OCI-LY1 (cell line): ENCODE measurements at regions not wholly inside any gene's neighbourhood (a gene's known extent, or its start where the extent isn't known, plus 50 kb on each side); places are given as distances from the start of the nearest gene placed in this dataset.

Source experiments
- H2AFZ ChIP-seq: fragments of 200-600 bp; sonication (generic), shearing (Covaris generic); 2 replicates; pipeline ENCODE4 v1.6.0; 2014; ENCODE audit warnings: antibody characterized with exemption, mild to moderate bottlenecking, low read length
- H3F3A ChIP-seq: fragments of 200-600 bp; sonication (generic), shearing (Covaris generic); 2 replicates; pipeline ENCODE4 v1.6.0; 2014; ENCODE audit warnings: mild to moderate bottlenecking, antibody characterized with exemption, low read length, moderate library complexity; ENCODE audit not compliant: insufficient read depth
- H3K27ac ChIP-seq: fragments of 200-600 bp; sonication (generic); 2 replicates; pipeline ENCODE4 v1.5.1; 2014; ENCODE audit warnings: low read length, mixed run types, mild to moderate bottlenecking, low read depth; ENCODE audit not compliant: poor library complexity, severe bottlenecking
- H3K27me3 ChIP-seq: fragments of 200-600 bp; sonication (generic); 2 replicates; pipeline ENCODE4 v1.6.0; 2014; ENCODE audit warnings: antibody characterized with exemption, mild to moderate bottlenecking, low read length, moderate library complexity; ENCODE audit not compliant: insufficient read depth
- H3K36me3 ChIP-seq: fragments of 200-600 bp; sonication (generic); 2 replicates; pipeline ENCODE4 v1.6.1; 2014; ENCODE audit warnings: mild to moderate bottlenecking, antibody characterized with exemption, low read length, moderate library complexity, mixed read lengths; ENCODE audit not compliant: insufficient read depth
- H3K4me1 ChIP-seq: fragments of 200-600 bp; sonication (generic); 2 replicates; pipeline ENCODE4 v1.5.1; 2014; ENCODE audit warnings: mild to moderate bottlenecking, low read length, moderate library complexity; ENCODE audit not compliant: insufficient read depth, severe bottlenecking
- H3K4me2 ChIP-seq: fragments of 200-600 bp; sonication (generic), shearing (Covaris generic); 2 replicates; pipeline ENCODE4 v1.6.1; 2014; ENCODE audit warnings: low read length
- H3K4me3 ChIP-seq: fragments of 200-600 bp; sonication (generic); 2 replicates; pipeline ENCODE4 v1.5.1; 2014; ENCODE audit warnings: low read length, low read depth, mild to moderate bottlenecking, mixed read lengths; ENCODE audit not compliant: poor library complexity, severe bottlenecking
- H3K79me2 ChIP-seq: fragments of 200-600 bp; shearing (Covaris generic); 2 replicates; pipeline ENCODE4 v1.6.1; 2016; ENCODE audit warnings: mixed run types, low read length, mixed read lengths; ENCODE audit not compliant: insufficient read depth
- H3K9ac ChIP-seq: fragments of 200-600 bp; sonication (generic), shearing (Covaris generic); 2 replicates; pipeline ENCODE4 v1.6.1; 2014; ENCODE audit warnings: mild to moderate bottlenecking, low read length, mixed read lengths
- H3K9me2 ChIP-seq: fragments of 200-600 bp; sonication (generic), shearing (Covaris generic); 2 replicates; pipeline ENCODE4 v1.6.1; 2014; ENCODE audit warnings: low read depth, mild to moderate bottlenecking, low read length, mixed read lengths
- H3K9me3 ChIP-seq: fragments of 200-600 bp; shearing (Covaris generic); 2 replicates; pipeline ENCODE4 v1.6.1; 2014; ENCODE audit warnings: low read length, mixed read lengths
- H4K20me1 ChIP-seq: fragments of 200-600 bp; sonication (generic), shearing (Covaris generic); 2 replicates; pipeline ENCODE4 v1.6.0; 2016; ENCODE audit warnings: mild to moderate bottlenecking, low read length; ENCODE audit not compliant: insufficient read depth
- EZH2 ChIP-seq: fragments of 200-600 bp; sonication (generic), shearing (Covaris generic); IDR thresholded peaks from 2 replicates; pipeline ENCODE4 v1.8.0; 2017; ENCODE audit warnings: borderline replicate concordance, mixed run types, mild to moderate bottlenecking, antibody characterized with exemption, low read length, moderate library complexity, mixed read lengths
- TF ChIP-seq, protein P1 (sequence below): fragments of 200-600 bp; sonication (generic), shearing (Covaris generic); IDR thresholded peaks from 2 replicates; pipeline ENCODE4 v1.5.1; 2017; ENCODE audit warnings: mild to moderate bottlenecking, antibody characterized with exemption, low read length, moderate library complexity, mixed read lengths

DNA sequence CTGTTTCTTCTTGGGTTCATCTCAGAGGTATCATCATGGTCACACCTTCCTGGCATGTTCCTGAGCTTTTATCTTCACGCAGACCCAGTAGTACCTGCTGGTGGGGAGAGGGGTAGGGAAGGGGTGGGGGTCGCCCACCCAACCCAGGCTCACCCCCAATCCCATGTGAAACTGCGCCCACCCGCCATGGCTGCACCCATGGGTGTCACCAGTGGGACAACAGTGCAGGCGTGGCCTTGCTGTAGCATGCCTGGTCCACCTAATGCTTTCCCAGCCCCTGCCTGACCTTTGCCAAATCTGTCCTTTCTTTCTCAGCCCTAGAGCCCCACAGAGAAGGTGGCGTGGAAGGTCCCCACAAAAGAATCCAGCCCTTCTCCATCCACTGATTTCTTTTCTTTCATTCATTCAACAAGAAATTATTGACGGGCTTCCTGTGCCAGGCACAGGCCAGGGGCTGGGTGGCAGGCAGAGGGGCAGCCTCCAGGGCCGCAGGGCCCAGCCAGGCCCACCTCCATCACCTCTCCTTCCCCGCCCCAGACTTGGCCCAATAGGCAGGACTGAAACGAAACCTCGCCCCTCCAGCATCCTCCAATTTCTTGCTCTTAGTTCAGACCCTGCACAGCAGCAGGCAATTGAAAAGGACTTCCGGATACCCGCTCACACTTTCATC is 79.1 kb upstream of the TNRC6C start:
- no peaks in the 10 kb centered on the region for H3K36me3 ChIP-seq
- TF ChIP-seq EZH2: no peak
- TF ChIP-seq, protein P1, sequence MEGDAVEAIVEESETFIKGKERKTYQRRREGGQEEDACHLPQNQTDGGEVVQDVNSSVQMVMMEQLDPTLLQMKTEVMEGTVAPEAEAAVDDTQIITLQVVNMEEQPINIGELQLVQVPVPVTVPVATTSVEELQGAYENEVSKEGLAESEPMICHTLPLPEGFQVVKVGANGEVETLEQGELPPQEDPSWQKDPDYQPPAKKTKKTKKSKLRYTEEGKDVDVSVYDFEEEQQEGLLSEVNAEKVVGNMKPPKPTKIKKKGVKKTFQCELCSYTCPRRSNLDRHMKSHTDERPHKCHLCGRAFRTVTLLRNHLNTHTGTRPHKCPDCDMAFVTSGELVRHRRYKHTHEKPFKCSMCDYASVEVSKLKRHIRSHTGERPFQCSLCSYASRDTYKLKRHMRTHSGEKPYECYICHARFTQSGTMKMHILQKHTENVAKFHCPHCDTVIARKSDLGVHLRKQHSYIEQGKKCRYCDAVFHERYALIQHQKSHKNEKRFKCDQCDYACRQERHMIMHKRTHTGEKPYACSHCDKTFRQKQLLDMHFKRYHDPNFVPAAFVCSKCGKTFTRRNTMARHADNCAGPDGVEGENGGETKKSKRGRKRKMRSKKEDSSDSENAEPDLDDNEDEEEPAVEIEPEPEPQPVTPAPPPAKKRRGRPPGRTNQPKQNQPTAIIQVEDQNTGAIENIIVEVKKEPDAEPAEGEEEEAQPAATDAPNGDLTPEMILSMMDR: no peak
- H3K4me2 ChIP-seq: no peak overlapping the region

DNA sequence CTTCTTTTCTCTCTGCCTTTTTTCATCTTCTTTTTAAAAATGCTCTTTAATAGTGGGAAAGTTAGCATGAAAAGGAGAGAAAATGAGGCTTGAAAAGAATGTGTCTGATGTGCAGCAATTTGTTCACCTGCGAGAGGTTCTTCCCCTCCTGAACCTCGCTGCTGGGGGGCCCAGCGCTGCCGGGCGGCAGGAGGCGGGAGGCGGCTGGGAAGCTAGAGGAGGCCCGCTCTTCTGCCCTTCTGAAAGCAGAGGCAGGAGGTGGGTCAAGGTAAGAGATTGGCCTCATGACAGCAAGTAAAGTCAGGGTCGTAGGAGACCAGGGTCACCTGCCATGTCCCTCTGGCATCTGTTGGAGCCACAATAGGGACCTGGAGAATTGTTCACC is 78.6 kb upstream of the TNRC6C start:
- TF ChIP-seq, protein P1: no peak
- TF ChIP-seq EZH2: no peak
- H3K4me3 ChIP-seq: no peak overlapping the region
- no peaks in the 10 kb centered on the region for H3K4me1 ChIP-seq
- no peaks in the 10 kb centered on the region for H3K79me2 ChIP-seq
- H3K9ac ChIP-seq: no peak overlapping the region
- peaks cover 6% of the 10 kb centered on the region; the same call in 1 of the 2 replicates for H3K9me3 ChIP-seq
- no peak overlapping the region for H2AFZ ChIP-seq
- H3K27ac ChIP-seq: no peak overlapping the region
- no peaks in the 10 kb centered on the region for H3K36me3 ChIP-seq
- no peaks in the 10 kb centered on the region for H4K20me1 ChIP-seq
- peaks cover 6% of the 10 kb centered on the region; the same call in 1 of the 2 replicates for H3K27me3 ChIP-seq
- no peak overlapping the region for H3K4me2 ChIP-seq
- no peaks in the 10 kb centered on the region for H3F3A ChIP-seq
- no peaks in the 10 kb centered on the region for H3K9me2 ChIP-seq

More for the DNA sequence above, 79.1 kb upstream of the TNRC6C start:
- H3K27ac ChIP-seq: no peak overlapping the region
- no peaks in the 10 kb centered on the region for H3F3A ChIP-seq
- H3K9ac ChIP-seq: no peak overlapping the region
- no peaks in the 10 kb centered on the region for H3K79me2 ChIP-seq
- H3K4me3 ChIP-seq: no peak overlapping the region
- no peaks in the 10 kb centered on the region for H3K9me2 ChIP-seq
- peaks cover 6% of the 10 kb centered on the region; the same call in 1 of the 2 replicates for H3K9me3 ChIP-seq
- no peak overlapping the region for H2AFZ ChIP-seq
- peaks cover 6% of the 10 kb centered on the region; the same call in 1 of the 2 replicates for H3K27me3 ChIP-seq
- no peaks in the 10 kb centered on the region for H4K20me1 ChIP-seq
- no peaks in the 10 kb centered on the region for H3K4me1 ChIP-seq

DNA sequence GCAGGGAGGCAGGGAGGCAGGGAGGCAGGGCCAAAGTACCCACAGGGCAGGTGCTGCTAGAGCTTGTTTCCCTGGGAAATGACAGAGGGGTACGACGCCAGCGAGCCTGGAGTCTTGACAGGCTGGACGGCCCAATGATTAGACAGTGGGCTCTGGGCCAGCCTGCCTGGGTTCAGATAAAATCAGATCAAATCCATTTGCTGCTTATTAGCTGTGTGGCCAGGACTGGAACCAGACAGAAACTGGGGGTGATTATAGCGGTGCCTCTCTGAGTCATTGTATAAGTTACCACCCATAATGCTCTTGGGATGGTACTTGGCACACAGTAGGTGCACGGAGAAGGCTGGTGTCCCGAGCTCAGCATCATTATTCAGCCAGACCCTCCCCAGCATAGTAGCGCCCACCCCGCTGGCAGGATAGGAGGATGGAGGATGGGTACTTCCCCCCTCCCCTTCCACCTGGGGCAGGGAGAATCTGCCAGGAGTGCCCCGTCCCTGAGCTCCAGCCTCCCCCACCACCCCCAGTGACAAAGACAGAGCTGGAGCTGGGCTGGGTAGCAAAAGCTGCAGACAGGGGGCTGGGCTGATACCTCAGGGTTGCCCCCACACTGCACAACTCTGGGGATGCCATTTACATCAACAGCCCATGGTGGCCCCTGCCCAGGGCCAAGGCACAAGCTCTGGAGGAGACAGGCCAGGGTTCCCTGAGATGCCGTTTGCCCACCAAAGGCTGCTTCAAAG is 77.6 kb upstream of the TNRC6C start:
- Histone ChIP-seq H2AFZ (no peak overlapping the region), H3K9me2 (no peaks in the 10 kb centered on the region), H3K9ac (no peak overlapping the region), H3K4me3 (no peak overlapping the region), H3K4me2 (no peak overlapping the region), H3K27ac (no peak overlapping the region), H3K36me3 (no peaks in the 10 kb centered on the region), H3K79me2 (no peaks in the 10 kb centered on the region), H3K4me1 (no peaks in the 10 kb centered on the region), H4K20me1 (no peaks in the 10 kb centered on the region), H3K27me3 (peaks cover 6% of the 10 kb centered on the region; the same call in 1 of the 2 replicates), H3K9me3 (peaks cover 5% of the 10 kb centered on the region; the same call in 1 of the 2 replicates), H3F3A (no peaks in the 10 kb centered on the region)
- no peak for TF ChIP-seq EZH2
- TF ChIP-seq, protein P1: no peak
